Activated naive CD8-positive, alpha-beta T cell treated with anti-CD3 and anti-CD28 coated beads for 36 hours (primary cell): ENCODE measurements at regions not wholly inside any gene's neighbourhood (a gene's known extent, or its start where the extent isn't known, plus 50 kb on each side); places are given as distances from the start of the nearest gene placed in this dataset.

Experiments used
- DNase-seq: peaks from one replicate; pipeline ENCODE4 v3.0.0; 2021
- H3K27ac Mint-ChIP-seq: one replicate; pipeline ENCODE4 v1.8.0; 2022; ENCODE audit warnings: mild to moderate bottlenecking, moderate library complexity, mixed read lengths
- H3K27me3 Mint-ChIP-seq: one replicate; pipeline ENCODE4 v1.8.0; 2022; ENCODE audit warnings: mild to moderate bottlenecking, mixed read lengths
- H3K36me3 Mint-ChIP-seq: one replicate; pipeline ENCODE4 v1.8.0; 2021; ENCODE audit warnings: mild to moderate bottlenecking, mixed read lengths
- H3K4me1 Mint-ChIP-seq: one replicate; pipeline ENCODE4 v1.8.0; 2021; ENCODE audit warnings: mixed read lengths
- H3K4me3 Mint-ChIP-seq: one replicate; pipeline ENCODE4 v1.8.0; 2022; ENCODE audit warnings: mild to moderate bottlenecking, moderate library complexity, mixed read lengths
- H3K9me3 Mint-ChIP-seq: one replicate; pipeline ENCODE4 v1.8.0; 2022; ENCODE audit warnings: mixed read lengths

DNA sequence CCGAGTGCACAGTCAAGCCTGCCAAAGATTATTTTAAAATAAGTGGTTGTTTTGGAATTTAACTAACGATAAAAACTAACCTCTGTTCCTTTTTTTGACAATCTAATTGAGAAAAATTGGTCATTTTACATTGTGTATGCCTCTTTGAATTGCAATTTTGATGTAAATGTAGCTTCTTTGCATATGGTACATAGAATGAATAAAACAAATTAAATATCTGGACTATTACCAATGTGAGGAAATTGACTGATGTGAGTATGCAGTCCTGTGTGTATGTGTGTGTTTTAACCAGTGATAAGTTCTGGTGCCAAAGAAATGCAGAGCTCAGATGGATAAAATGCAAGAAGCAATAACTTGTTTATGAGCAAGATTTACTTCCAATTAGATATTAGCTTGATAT, 281.3 kb upstream of the ZP4 start:
- DNase-seq = no peak
- no peaks in the 10 kb centered on the region for H3K4me1 Mint-ChIP-seq
- H3K27ac Mint-ChIP-seq = no peak overlapping the region
- no peaks in the 10 kb centered on the region for H3K27me3 Mint-ChIP-seq
- no peak overlapping the region for H3K4me3 Mint-ChIP-seq
- peaks cover 2% of the 10 kb centered on the region for H3K9me3 Mint-ChIP-seq
- no peaks in the 10 kb centered on the region for H3K36me3 Mint-ChIP-seq

GRCh38 chr1:238161955-238162354, 271.2 kb upstream of the ZP4 start:
- H3K9me3 Mint-ChIP-seq = peaks cover 18% of the 10 kb centered on the region

GRCh38 chr1:238153939-238154338, 263.2 kb upstream of the ZP4 start:
- no peak for DNase-seq
- Mint-ChIP-seq H3K4me3 (no peak overlapping the region), H3K27me3 (no peaks in the 10 kb centered on the region), H3K4me1 (no peaks in the 10 kb centered on the region), H3K9me3 (peaks cover 4% of the 10 kb centered on the region), H3K27ac (no peak overlapping the region), H3K36me3 (no peaks in the 10 kb centered on the region)

More at GRCh38 chr1:238161955-238162354, 271.2 kb upstream of the ZP4 start:
- Mint-ChIP-seq H3K36me3 (no peaks in the 10 kb centered on the region), H3K4me3 (no peak overlapping the region), H3K4me1 (no peaks in the 10 kb centered on the region), H3K27me3 (no peaks in the 10 kb centered on the region), H3K27ac (no peak overlapping the region)
- DNase-seq = no peak

DNA sequence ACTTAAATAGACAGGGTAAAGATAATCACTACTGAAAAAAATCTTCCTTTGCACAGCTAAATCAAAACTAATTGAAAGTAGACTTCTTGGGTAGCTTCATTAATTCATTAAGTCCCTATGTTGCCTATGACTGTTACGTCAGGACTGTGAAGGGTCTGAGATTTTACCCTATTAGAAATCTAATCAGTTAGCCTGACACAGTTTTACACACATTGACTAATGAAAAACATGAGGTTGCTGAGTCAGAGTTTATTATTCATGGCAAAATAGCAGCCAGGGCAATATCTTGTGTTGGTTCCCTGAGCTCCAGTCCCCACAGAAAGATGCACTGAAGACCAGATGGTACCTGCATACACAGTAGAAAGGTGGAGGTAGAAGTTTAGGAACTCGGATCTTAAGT, 262.5 kb upstream of the ZP4 start:
- no peak for DNase-seq
- H3K27ac Mint-ChIP-seq = no peak overlapping the region

GRCh38 chr1:238152119-238152518, 261.4 kb upstream of the ZP4 start:
- Mint-ChIP-seq H3K9me3 (no peaks in the 10 kb centered on the region), H3K4me3 (no peak overlapping the region), H3K4me1 (no peaks in the 10 kb centered on the region), H3K27ac (no peak overlapping the region), H3K27me3 (no peaks in the 10 kb centered on the region), H3K36me3 (no peaks in the 10 kb centered on the region)
- no peak for DNase-seq

More for the DNA sequence above, 262.5 kb upstream of the ZP4 start:
- Mint-ChIP-seq H3K27me3 (no peaks in the 10 kb centered on the region), H3K4me1 (no peaks in the 10 kb centered on the region), H3K9me3 (no peaks in the 10 kb centered on the region), H3K4me3 (no peak overlapping the region), H3K36me3 (no peaks in the 10 kb centered on the region)

GRCh38 chr1:238143038-238143437, 252.3 kb upstream of the ZP4 start:
- Mint-ChIP-seq H3K4me3 (no peak overlapping the region), H3K27ac (no peak overlapping the region), H3K36me3 (no peaks in the 10 kb centered on the region), H3K27me3 (no peaks in the 10 kb centered on the region), H3K4me1 (no peaks in the 10 kb centered on the region), H3K9me3 (no peaks in the 10 kb centered on the region)
- DNase-seq = no peak

GRCh38 chr1:238141353-238141752, 250.6 kb upstream of the ZP4 start:
- H3K4me1 Mint-ChIP-seq = no peaks in the 10 kb centered on the region
- no peaks in the 10 kb centered on the region for H3K36me3 Mint-ChIP-seq
- no peaks in the 10 kb centered on the region for H3K9me3 Mint-ChIP-seq
- H3K4me3 Mint-ChIP-seq = no peak overlapping the region
- H3K27me3 Mint-ChIP-seq = no peaks in the 10 kb centered on the region
- DNase-seq = no peak
- H3K27ac Mint-ChIP-seq = no peak overlapping the region

DNA sequence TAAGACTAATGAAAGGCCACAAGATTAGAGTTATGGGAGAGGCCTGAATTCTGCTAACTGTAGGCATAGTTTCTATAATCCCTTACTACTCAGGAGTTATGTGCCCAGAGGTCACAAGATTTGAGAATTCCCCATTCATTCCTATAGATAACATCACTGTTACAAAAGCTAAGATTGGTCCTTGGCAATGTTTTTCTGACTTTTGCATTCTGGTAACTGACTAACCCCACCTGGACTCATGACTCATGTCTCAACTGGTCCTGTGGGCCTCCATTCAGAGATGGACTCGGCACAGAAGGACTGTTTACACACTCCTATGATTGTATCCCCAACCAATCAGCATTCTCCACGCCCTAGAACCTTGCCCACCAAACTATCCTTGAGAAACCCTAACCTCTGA, 249.0 kb upstream of the ZP4 start:
- Mint-ChIP-seq H3K4me3 (no peak overlapping the region), H3K9me3 (peaks cover 3% of the 10 kb centered on the region), H3K4me1 (no peaks in the 10 kb centered on the region), H3K27ac (no peak overlapping the region), H3K27me3 (no peaks in the 10 kb centered on the region), H3K36me3 (no peaks in the 10 kb centered on the region)
- DNase-seq = no peak

GRCh38 chr1:238138059-238138626, 247.4 kb upstream of the ZP4 start:
- Mint-ChIP-seq H3K9me3 (peaks cover 6% of the 10 kb centered on the region), H3K4me1 (no peaks in the 10 kb centered on the region), H3K27ac (no peak overlapping the region), H3K36me3 (no peaks in the 10 kb centered on the region), H3K4me3 (no peak overlapping the region), H3K27me3 (no peaks in the 10 kb centered on the region)
- no peak for DNase-seq

DNA sequence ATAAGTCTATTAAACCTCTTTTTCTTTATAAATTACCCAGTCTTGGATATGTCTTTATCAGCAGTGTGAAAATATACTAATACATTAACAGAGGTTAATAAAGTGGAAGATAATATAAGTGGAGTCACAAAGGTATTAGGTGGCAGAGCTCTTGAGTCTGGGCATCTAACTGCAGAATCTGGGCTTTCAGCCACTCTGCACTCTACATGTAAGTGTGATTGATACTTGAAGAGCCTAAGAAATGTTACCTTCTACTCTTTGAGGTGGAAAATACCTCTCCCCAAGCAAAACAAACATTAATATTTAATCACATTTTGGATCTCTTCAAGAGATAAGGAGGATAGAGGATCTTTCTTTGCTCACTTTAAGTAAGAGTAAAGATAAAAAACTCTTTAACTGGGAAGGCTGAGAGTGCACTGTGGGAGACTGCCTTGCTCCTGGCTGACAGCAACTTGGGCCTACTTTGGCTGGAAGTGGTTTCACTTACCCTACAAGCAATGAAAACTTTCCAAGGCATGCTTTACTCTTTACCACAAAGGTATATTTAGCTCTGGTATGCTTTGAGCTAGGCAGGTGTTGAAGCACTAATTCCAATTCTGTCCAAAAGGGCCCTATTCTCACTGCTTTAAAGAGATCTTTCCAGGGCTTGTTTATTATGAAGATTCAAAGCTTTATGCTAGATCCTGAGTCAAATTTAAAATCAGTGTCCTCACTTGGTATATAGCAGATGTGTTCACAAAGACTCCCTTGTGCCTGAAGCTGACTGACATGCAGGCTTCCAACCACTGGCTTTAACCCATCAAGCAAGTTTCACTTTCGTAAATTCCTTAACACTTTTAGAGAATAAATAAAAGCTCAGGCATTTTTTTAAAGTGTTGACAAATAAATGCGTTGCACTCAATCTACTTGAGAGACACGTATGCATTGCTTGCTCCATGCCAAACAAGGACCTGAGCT, 245.3 kb upstream of the ZP4 start:
- DNase-seq = no peak
- H3K9me3 Mint-ChIP-seq = peaks cover 6% of the 10 kb centered on the region
- no peak overlapping the region for H3K4me3 Mint-ChIP-seq
- no peaks in the 10 kb centered on the region for H3K36me3 Mint-ChIP-seq
- no peaks in the 10 kb centered on the region for H3K4me1 Mint-ChIP-seq
- no peaks in the 10 kb centered on the region for H3K27me3 Mint-ChIP-seq
- H3K27ac Mint-ChIP-seq = no peak overlapping the region

- Mint-ChIP-seq H3K27ac (no peak overlapping the region), H3K36me3 (no peaks in the 10 kb centered on the region), H3K4me3 (no peak overlapping the region), H3K9me3 (peaks cover 2% of the 10 kb centered on the region), H3K4me1 (no peaks in the 10 kb centered on the region), H3K27me3 (no peaks in the 10 kb centered on the region)
- DNase-seq = no peak
Observed at GRCh38 chr1:238129677-238130076, 239.0 kb upstream of the ZP4 start.

GRCh38 chr1:238123201-238123600, 232.5 kb upstream of the ZP4 start:
- DNase-seq = no peak
- H3K36me3 Mint-ChIP-seq = no peaks in the 10 kb centered on the region
- H3K27me3 Mint-ChIP-seq = peaks cover 3% of the 10 kb centered on the region
- no peaks in the 10 kb centered on the region for H3K9me3 Mint-ChIP-seq
- no peaks in the 10 kb centered on the region for H3K4me1 Mint-ChIP-seq
- H3K4me3 Mint-ChIP-seq = no peak overlapping the region
- H3K27ac Mint-ChIP-seq = no peak overlapping the region

DNA sequence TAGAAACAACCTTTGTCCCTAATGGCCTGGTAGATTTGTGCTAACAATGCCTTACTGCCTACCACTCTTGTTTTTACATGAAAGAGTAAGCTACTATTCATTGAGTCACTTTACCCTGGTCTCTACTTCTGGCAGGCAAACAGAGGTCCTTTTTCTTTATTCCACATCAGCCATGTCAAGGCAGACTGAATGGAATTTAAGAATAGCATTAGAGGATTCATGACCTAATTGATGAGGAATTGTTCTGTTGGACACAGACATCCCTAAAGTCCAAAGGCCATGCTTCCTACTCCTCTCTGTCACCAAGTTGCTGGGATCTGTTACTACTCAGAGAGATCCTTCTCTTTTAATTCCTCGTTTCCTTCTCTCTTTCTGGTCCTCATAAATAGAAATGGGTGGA, 229.1 kb upstream of the ZP4 start:
- Mint-ChIP-seq H3K4me3 (no peak overlapping the region), H3K27ac (no peak overlapping the region), H3K9me3 (no peaks in the 10 kb centered on the region), H3K4me1 (no peaks in the 10 kb centered on the region), H3K27me3 (peaks cover 3% of the 10 kb centered on the region), H3K36me3 (no peaks in the 10 kb centered on the region)
- DNase-seq = no peak

DNA sequence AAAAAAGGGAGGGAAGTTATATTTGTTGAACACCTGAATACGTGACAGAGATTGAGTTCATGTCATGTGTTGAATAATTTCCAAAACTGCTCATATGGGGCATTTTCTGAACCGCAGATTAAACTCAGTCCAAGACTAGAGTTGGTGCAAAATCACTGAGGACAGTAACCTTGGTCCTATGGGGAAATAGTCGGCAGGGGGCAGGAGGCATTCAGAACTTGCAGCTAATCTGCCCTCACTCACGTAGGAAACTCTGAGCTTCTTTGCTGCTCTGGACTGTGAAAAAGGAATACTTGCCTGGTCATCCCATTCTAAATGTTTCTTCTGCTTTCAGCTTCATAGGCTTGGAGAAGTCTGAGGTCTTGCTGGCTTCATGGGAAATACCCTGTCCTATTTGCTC, 228.3 kb upstream of the ZP4 start:
- no peak overlapping the region for H3K27ac Mint-ChIP-seq
- no peak overlapping the region for H3K4me3 Mint-ChIP-seq
- no peaks in the 10 kb centered on the region for H3K9me3 Mint-ChIP-seq
- no peak for DNase-seq
- no peaks in the 10 kb centered on the region for H3K4me1 Mint-ChIP-seq
- H3K36me3 Mint-ChIP-seq = no peaks in the 10 kb centered on the region
- peaks cover 3% of the 10 kb centered on the region for H3K27me3 Mint-ChIP-seq

DNA sequence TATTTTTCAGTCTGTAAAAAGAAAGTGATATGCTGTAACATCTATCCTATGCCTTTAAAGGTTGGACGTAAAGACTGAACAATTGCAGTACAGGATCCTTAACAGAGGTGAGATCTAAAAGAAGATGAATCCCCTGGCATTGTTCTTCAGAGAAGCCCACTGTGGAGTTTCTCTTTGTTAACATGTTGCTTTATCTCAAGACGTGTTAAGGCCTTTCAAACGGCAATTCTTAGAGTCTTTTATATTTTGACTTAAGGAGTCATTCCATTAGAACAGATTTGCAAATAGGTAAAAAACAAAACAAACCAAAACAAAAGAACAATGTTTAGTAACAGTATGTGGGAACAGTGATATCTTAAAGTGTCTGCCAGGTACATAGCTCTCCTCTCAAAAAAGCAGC, 225.1 kb upstream of the ZP4 start:
- Mint-ChIP-seq H3K27me3 (peaks cover 3% of the 10 kb centered on the region), H3K27ac (no peak overlapping the region), H3K4me1 (no peaks in the 10 kb centered on the region), H3K9me3 (no peaks in the 10 kb centered on the region), H3K36me3 (no peaks in the 10 kb centered on the region), H3K4me3 (no peak overlapping the region)
- no peak for DNase-seq
